ENCODE measurements at regions not wholly inside any gene's neighbourhood (a gene's known extent, or its start where the extent isn't known, plus 50 kb on each side); places are given as distances from the start of the nearest gene placed in this dataset.

DNA sequence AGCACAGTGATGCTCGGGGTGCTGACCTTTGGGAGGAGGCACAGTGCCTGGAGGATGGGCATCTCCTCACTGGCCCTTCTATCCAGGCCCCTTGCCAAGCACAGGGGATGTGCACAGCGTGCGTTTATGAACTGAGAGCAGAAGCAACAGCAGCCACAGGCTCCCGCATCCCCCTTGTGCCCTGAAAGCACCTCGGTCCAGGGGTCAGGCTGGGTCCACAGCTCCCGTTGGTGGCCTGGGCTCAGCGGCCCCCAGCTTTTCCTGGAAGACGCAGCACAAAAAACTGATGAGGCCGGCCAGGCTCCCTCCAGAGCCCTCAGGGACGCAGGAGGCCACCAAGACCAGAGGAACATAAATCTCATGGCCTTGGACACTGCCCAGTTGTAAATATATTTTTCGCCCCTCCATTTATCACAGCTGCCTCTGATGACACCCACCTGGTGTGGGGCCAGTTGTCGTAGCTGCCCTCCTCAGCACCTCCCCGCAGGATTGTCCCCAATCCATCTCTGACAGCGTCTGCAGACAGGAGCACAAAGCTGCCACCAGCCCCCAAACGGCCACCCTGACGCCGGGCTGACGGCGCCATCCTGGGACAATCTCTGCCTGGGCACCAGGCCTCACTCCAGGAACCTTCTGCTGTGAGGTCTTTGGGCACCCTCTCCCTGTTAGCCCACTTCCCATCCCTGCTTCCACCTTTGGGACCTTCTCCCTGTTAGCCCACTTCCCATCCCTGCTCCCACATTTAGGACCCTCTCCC, 203.1 kb downstream of the BRD1 start:
- DNase-seq (ENCODE audit: low read depth, low spot score), result no peak

GRCh38 chr22:49623715-49624114, 204.0 kb downstream of the BRD1 start:
- no peak for DNase-seq (ENCODE audit: low read depth, low spot score)

GRCh38 chr22:49623176-49623575, 204.5 kb downstream of the BRD1 start:
- DNase-seq (ENCODE audit: low read depth, low spot score), result no peak

- DNase-seq (ENCODE audit: low read depth, low spot score), result no peak
Observed at GRCh38 chr22:49622241-49623105, 205.2 kb downstream of the BRD1 start.

DNA sequence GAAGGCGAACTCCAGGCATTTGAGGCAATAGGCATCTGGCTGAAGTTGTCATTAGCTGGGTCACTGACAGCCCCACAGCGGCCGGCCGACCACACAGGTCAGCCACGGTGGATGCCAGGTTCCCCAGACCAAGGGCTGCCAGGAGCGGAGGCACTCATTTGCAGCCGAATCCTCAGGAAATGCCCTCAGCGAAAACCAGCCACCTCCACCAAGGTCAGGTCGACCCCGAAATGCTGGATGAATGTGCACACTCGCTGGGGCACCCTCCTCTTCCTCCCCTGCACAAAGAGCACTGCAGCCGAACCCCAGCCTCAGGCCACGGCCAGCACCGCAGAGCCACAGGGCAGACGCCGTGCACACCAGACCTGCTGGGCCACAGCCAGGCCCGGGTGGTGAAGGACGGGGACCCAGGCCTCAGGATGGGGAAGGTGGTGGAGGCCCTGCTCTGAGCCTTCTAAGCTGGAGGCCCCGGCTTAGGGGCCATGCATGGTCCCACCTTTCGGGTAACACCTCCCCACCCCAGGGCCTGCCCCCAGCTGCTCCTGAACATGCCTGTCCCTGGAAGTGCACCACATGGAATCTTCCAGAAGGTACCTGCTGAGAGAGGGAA, 206.0 kb downstream of the BRD1 start:
- DNase-seq (ENCODE audit: low read depth, low spot score), result no peak

GRCh38 chr22:49620666-49621065, 207.0 kb downstream of the BRD1 start:
- DNase-seq (ENCODE audit: low read depth, low spot score), result no peak

- no peak for DNase-seq (ENCODE audit: low read depth, low spot score)
Observed at GRCh38 chr22:49620003-49620556, 207.6 kb downstream of the BRD1 start.

DNA sequence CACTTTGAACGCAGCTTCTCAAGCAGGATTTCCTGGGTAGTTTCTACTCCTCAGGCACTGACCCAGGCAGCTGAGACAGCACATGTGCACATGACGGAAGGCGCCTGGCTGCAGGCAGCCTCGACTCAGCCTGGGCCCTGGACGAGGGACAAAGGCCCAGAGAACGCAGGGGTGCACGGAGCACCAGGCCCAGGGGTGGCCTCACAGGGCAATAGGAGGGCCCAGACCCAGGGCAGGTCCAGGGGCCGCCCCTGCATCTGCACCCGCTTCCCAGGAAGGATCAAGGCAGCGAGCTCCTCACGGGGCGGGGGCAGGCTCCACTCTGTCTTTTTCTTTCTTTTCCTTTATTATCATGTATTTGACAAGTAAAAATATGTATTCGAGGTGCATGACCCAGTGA, 208.4 kb downstream of the BRD1 start:
- DNase-seq (ENCODE audit: low read depth, low spot score), result no peak

- DNase-seq (ENCODE audit: low read depth, low spot score), result no peak
Observed at GRCh38 chr22:49618677-49618953, 209.1 kb downstream of the BRD1 start.

DNA sequence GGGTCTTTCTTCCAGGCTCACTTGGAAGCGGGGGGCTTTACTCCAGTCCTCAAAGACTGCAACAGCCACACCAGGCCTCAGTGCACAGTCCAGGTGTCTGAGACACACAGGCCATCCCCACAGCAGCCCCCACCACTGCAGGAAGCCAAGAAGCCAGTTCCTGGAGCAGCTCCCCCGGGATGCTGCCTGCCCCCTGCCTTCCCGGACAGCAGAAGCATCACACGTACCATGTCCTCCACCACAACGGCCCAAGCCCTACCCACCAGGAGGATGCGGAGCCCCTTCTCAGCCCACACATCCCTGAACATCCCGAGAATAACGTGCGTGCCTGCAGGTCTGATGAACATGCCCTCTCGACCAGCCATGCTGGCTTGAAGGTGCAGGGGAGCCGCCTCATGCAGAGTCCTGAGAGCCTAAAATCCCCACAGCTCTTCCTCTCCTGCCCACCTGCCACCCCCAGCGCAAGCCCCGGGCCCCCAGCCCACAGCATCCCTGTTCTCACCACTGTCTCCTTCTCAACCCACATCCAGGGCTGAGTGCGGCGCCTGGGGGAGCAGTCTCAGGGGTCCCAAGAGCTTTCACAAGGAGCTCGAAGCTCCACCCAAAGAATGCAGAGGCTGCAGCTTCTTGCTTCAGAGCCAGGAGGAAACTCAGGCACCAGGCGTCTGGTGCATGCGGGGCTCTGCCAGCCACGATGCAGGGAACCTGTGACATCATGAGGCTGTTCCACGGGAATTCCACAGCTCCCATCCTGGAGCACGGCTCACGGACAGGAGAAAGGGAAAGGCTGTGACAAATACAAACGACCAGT, 209.6 kb downstream of the BRD1 start:
- no peak for DNase-seq (ENCODE audit: low read depth, low spot score)

- no peak for DNase-seq (ENCODE audit: low read depth, low spot score)
Observed at GRCh38 chr22:49617264-49617663, 210.4 kb downstream of the BRD1 start.

GRCh38 chr22:49616356-49617231, 211.1 kb downstream of the BRD1 start:
- no peak for DNase-seq (ENCODE audit: low read depth, low spot score)

DNA sequence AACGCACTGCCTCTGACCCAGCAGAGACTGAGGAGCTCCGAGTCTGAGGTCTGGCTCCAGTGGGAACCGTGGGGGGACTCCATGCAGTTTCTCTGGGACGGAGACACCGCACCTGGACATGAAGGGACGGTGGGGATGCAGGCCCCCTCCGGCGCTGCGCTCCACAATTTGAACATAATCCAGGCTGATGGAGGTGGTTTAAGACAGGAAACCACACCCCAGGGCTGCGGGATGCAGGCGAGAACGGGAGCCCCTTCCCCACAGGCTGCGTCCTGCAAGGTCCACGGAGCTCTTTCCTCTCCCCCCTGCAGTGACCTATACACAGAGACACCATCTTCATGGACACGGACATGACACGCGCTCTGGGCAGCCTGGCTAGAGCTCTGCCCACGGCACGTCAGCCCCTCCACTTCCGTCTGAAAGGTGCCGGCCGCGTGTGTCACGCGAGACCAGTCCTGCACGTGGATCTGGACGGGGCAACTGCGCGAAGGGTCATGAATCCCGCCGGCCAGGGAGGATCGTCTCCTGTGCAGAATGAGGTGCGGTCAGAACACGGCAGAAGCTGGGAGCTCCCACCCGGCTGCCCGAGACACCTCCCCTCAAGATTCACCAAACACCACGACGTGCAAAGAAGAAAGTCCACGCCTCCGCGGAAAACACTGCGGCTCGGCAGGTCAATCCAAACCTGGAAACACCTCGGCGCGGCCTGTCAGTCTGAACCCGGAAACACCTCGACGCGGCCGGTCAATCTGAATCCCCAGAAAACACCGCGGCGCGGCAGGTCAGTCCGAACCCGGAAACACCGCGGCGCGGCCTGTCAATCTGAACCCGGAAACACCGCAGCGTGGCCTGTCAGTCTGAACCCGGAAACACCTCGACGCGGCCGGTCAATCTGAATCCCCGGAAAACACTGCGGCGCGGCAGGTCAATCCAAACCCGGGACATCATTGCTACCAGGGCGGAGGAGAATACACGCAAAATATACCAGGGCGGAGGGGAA, 212.4 kb downstream of the BRD1 start:
- DNase-seq (ENCODE audit: low read depth, low spot score), result no peak

GRCh38 chr22:49613511-49614270, 214.0 kb downstream of the BRD1 start:
- DNase-seq (ENCODE audit: low read depth, low spot score), result no peak

GRCh38 chr22:49613108-49613507, 214.6 kb downstream of the BRD1 start:
- DNase-seq (ENCODE audit: low read depth, low spot score), result no peak

GRCh38 chr22:49609207-49609876, 218.3 kb downstream of the BRD1 start:
- DNase-seq (ENCODE audit: low read depth, low spot score), result no peak

DNA sequence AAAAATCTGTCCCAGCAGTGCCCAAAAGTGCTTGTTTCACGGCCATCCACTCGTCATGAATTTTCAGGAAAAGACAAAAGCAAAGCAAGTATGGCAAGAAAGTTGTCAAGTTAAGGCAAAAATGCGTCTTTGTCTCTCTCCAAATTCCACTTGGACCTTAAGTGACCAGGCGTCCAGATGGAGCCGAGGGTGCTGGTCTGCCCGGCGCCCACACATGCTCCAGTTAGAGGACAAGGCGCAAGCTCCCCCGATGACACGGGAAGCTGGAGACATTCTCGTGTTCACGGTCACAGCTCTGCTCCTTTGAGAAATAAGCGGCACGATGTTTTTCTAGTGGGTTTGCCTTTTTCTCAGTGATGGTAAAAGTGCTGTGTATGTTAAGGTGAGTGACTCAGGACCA, 219.0 kb downstream of the BRD1 start:
- no peak for DNase-seq (ENCODE audit: low read depth, low spot score)

- no peak for DNase-seq (ENCODE audit: low read depth, low spot score)
Observed at GRCh38 chr22:49608228-49608627, 219.4 kb downstream of the BRD1 start.
